Gastrocnemius medialis (tissue), 4 donors: ENCODE measurements at regions not wholly inside any gene's neighbourhood (a gene's known extent, or its start where the extent isn't known, plus 50 kb on each side); places are given as distances from the start of the nearest gene placed in this dataset.

Experiments
- ATAC-seq, 2 donors: fragments of 150-250 bp; one replicate each; pipeline ENCODE4 v1.9.1; 2016
- DNase-seq, 2 donors: peaks; one replicate each; pipeline ENCODE4 v3.0.0-alpha.2; 2019
- H3K27ac ChIP-seq, 4 donors: fragments of 200-600 bp; sonication (generic); 1 replicate in 1 of 4; 2 replicates in 3 of 4; pipeline ENCODE4 v1.5.1; 2016 to 2018; ENCODE audit warnings: mild to moderate bottlenecking in 2 of 4, moderate library complexity in 1 of 4
- H3K27me3 ChIP-seq, 3 donors: fragments of 200-600 bp; sonication (generic) in 2 of 3; 1 replicate in 1 of 3; 2 replicates in 2 of 3; pipeline versions ENCODE4 v1.5.1 to v1.6.0; 2016 to 2019; ENCODE audit warnings: mild to moderate bottlenecking in 1 of 3, moderate library complexity in 1 of 3
- H3K36me3 ChIP-seq, 2 donors: fragments of 200-600 bp; sonication (generic) in 1 of 2; one replicate each; pipeline ENCODE4 v1.5.1; 2017 to 2018
- H3K4me1 ChIP-seq, 2 donors: fragments of 200-600 bp; sonication (generic) in 1 of 2; one replicate each; pipeline ENCODE4 v1.5.1; 2016 to 2017; ENCODE audit warnings: mild to moderate bottlenecking in 2 of 2
- H3K4me3 ChIP-seq, 4 donors: fragments of 200-600 bp; sonication (generic) in 3 of 4; 1 replicate in 1 of 4; 2 replicates in 3 of 4; pipeline ENCODE4 v1.5.1; 2016 to 2019; ENCODE audit warnings: mild to moderate bottlenecking in 2 of 4
- H3K9me3 ChIP-seq, 3 donors: fragments of 200-600 bp; sonication (generic) in 2 of 3; 1 replicate in 1 of 3; 2 replicates in 2 of 3; pipeline ENCODE4 v1.5.1; 2016 to 2019
- POLR2A ChIP-seq, 2 donors: fragments of 450-650 bp; IDR thresholded peaks; one replicate each; pipeline ENCODE4 v1.6.1; 2017; ENCODE audit warnings: antibody characterized with exemption in 2 of 2, mild to moderate bottlenecking in 2 of 2, moderate library complexity in 2 of 2
- in situ Hi-C, 4 donors: fragments of 200-750 bp; cut with MboI; loops; one replicate each; pipeline versions ENCODE4 v1.15.0 to v1.8.0; 2017; ENCODE audit warnings: low sequenced_read_pairs in 4 of 4
- intact Hi-C: fragments of 100-400 bp; cut with DNase I; formaldehyde crosslinking; loops from one replicate; pipeline ENCODE4 v1.15.1; 2023; ENCODE audit warnings: low total_unique reads
- TF ChIP-seq, protein P1 (sequence below), 5 experiments: fragments of 450-650 bp in 3 of 5; fragments of 200-600 bp in 2 of 5; sonication (generic) in 2 of 5; IDR thresholded peaks in 4 of 5; conservative IDR thresholded peaks in 1 of 5; 1 replicate in 4 of 5; 2 replicates in 1 of 5; pipeline ENCODE4 v1.5.1; 2016 to 2019; ENCODE audit warnings: antibody characterized with exemption in 5 of 5, mild to moderate bottlenecking in 3 of 5, moderate library complexity in 3 of 5

DNA sequence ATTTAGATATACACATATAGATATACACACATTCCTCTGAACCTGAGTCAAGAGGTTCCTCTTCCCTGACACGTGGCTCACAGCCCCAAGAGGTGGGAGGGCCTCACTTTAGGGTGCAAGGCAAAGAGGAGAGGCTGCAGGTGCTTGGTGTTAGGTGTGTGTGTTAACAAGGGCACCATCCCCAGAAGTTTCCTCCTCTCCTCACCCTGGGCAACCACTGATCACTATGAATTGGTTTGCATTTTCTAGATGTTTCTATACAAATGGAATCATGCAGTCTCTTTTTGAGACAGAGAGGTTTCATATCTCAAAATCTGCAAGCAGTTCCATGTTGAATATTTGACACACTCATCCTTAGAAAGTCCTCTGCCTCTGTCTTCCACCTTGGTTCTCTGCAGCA is 120.9 kb upstream of the NECTIN1 start:
- in situ Hi-C loops, result no loop called here
- intact Hi-C loops, result no loop called here
- Histone ChIP-seq H3K27ac (no peak overlapping the region), H3K36me3 (no peaks in the 10 kb centered on the region), H3K4me3 (no peak overlapping the region), H3K27me3 (no peaks in the 10 kb centered on the region), H3K4me1 (peaks cover 0 to 4% of the 10 kb centered on the region in 2 donors), H3K9me3 (peaks cover 0 to 4% (median 0%) of the 10 kb centered on the region in 3 donors)
- ATAC-seq, result no peak
- TF ChIP-seq POLR2A (IDR thresholded peaks at IDR 0.05), result no peak
- TF ChIP-seq, protein P1, sequence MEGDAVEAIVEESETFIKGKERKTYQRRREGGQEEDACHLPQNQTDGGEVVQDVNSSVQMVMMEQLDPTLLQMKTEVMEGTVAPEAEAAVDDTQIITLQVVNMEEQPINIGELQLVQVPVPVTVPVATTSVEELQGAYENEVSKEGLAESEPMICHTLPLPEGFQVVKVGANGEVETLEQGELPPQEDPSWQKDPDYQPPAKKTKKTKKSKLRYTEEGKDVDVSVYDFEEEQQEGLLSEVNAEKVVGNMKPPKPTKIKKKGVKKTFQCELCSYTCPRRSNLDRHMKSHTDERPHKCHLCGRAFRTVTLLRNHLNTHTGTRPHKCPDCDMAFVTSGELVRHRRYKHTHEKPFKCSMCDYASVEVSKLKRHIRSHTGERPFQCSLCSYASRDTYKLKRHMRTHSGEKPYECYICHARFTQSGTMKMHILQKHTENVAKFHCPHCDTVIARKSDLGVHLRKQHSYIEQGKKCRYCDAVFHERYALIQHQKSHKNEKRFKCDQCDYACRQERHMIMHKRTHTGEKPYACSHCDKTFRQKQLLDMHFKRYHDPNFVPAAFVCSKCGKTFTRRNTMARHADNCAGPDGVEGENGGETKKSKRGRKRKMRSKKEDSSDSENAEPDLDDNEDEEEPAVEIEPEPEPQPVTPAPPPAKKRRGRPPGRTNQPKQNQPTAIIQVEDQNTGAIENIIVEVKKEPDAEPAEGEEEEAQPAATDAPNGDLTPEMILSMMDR (IDR thresholded peaks at IDR 0.05 in 4 of 5, conservative IDR thresholded peaks at IDR 0.05 in 1 of 5), result no peak
- DNase-seq, result no peak

DNA sequence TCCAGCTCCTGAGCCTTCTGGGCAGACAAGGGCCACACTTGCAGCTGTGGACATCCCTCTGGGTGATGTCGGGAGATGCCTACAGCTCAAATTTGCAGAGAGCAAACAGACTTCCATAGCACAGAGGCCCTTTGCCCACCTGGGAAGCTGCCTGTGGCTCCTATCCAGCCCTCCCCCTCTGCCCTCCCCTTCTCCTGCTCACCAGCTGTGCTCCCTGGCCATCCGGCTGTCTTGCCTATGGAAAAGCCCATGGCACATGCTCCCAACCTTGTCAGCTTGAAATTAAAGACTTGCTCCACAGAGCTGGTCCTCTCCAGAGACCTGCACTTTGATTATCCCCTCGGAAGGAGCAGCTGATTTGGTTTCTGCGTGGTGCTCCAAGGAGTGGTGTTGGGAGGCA is 118.9 kb upstream of the NECTIN1 start:
- H3K4me1 ChIP-seq, result no peaks in the 10 kb centered on the region
- H3K27me3 ChIP-seq, result no peaks in the 10 kb centered on the region
- TF ChIP-seq, protein P1 (IDR thresholded peaks at IDR 0.05 in 4 of 5, conservative IDR thresholded peaks at IDR 0.05 in 1 of 5), result no peak
- TF ChIP-seq POLR2A (IDR thresholded peaks at IDR 0.05), result no peak
- H3K27ac ChIP-seq, result no peak overlapping the region
- intact Hi-C loops, result no loop called here
- peaks cover 0 to 4% (median 0%) of the 10 kb centered on the region in 3 donors for H3K9me3 ChIP-seq
- ATAC-seq (no peak), DNase-seq (no peak)
- in situ Hi-C loops, result no loop called here
- H3K4me3 ChIP-seq, result no peak overlapping the region
- H3K36me3 ChIP-seq, result no peaks in the 10 kb centered on the region

DNA sequence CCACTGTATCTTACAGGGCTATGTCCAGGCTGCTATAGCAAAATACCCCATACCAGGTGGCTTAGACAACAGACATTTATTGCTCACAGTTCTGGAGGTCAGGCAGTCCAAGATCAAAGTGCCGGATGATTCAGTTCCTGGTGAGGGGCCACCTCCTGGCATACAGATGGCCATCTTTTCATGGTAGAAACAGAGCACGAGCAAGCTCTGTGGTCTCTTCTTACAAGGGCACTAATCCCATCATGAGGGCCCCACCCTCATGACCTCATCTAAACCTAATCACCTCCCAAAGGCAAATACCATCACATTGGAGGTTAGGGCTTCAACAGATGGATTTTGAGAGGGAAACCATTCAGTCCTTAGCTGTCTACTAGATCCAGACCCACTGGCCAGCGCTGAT is 117.4 kb upstream of the NECTIN1 start:
- in situ Hi-C loops (no loop called here), intact Hi-C loops (no loop called here)
- Histone ChIP-seq H3K27ac (no peak overlapping the region), H3K36me3 (no peaks in the 10 kb centered on the region), H3K27me3 (no peaks in the 10 kb centered on the region), H3K9me3 (peaks cover 0 to 4% (median 0%) of the 10 kb centered on the region in 3 donors), H3K4me1 (no peaks in the 10 kb centered on the region), H3K4me3 (no peak overlapping the region)
- DNase-seq (no peak), ATAC-seq (no peak)
- TF ChIP-seq, protein P1 (IDR thresholded peaks at IDR 0.05 in 4 of 5, conservative IDR thresholded peaks at IDR 0.05 in 1 of 5), result no peak
- TF ChIP-seq POLR2A (IDR thresholded peaks at IDR 0.05), result no peak

- Histone ChIP-seq H3K9me3 (peaks cover 0 to 4% (median 0%) of the 10 kb centered on the region in 3 donors), H3K4me1 (no peaks in the 10 kb centered on the region), H3K27ac (no peak overlapping the region), H3K27me3 (no peaks in the 10 kb centered on the region), H3K4me3 (no peak overlapping the region), H3K36me3 (no peaks in the 10 kb centered on the region)
- TF ChIP-seq, protein P1 (IDR thresholded peaks at IDR 0.05 in 4 of 5, conservative IDR thresholded peaks at IDR 0.05 in 1 of 5), result no peak
- TF ChIP-seq POLR2A (IDR thresholded peaks at IDR 0.05), result no peak
- ATAC-seq (no peak), DNase-seq (no peak)
- intact Hi-C loops, result no loop called here
- in situ Hi-C loops, result no loop called here
Measured at GRCh38 chr11:119845756-119846155, 116.8 kb upstream of the NECTIN1 start.

GRCh38 chr11:119845305-119845704 is 116.3 kb upstream of the NECTIN1 start:
- DNase-seq (no peak), ATAC-seq (no peak)
- Histone ChIP-seq H3K27ac (no peak overlapping the region), H3K4me1 (no peaks in the 10 kb centered on the region), H3K9me3 (peaks cover 0 to 4% (median 0%) of the 10 kb centered on the region in 3 donors), H3K4me3 (no peak overlapping the region), H3K27me3 (no peaks in the 10 kb centered on the region), H3K36me3 (no peaks in the 10 kb centered on the region)
- intact Hi-C loops, result no loop called here
- in situ Hi-C loops, result no loop called here
- TF ChIP-seq, protein P1 (IDR thresholded peaks at IDR 0.05 in 4 of 5, conservative IDR thresholded peaks at IDR 0.05 in 1 of 5), result no peak
- no peak for TF ChIP-seq POLR2A (IDR thresholded peaks at IDR 0.05)
